Activated CD4-positive, alpha-beta memory T cell treated with anti-CD3 and anti-CD28 coated beads, Interleukin-2, amount 10 ng/mL, durations not matched to agents 7 days and 5 days (primary cell): ENCODE measurements at regions not wholly inside any gene's neighbourhood (a gene's known extent, or its start where the extent isn't known, plus 50 kb on each side); places are given as distances from the start of the nearest gene placed in this dataset.

Experiments used
- CTCF ChIA-PET: fragments of 350-600 bp; sonication (Branson Sonifier 250); formaldehyde crosslinking; loops from one replicate; lab custom pipeline; 2021; ENCODE audit warnings: antibody characterized with exemption, inconsistent platforms; lab: Charles Lee
- POLR2A ChIA-PET: fragments of 350-600 bp; sonication (Branson Sonifier 250); formaldehyde crosslinking; loops from one replicate; lab custom pipeline; 2021; ENCODE audit warnings: antibody characterized with exemption; lab: Charles Lee
- DNase-seq: peaks from one replicate; pipeline ENCODE4 v3.0.0-alpha.2; 2020
- H3K27ac Mint-ChIP-seq: one replicate; pipeline ENCODE4 v1.8.0; 2021; ENCODE audit warnings: mild to moderate bottlenecking, mixed read lengths
- H3K27me3 Mint-ChIP-seq: one replicate; pipeline ENCODE4 v1.8.0; 2021; ENCODE audit warnings: mixed read lengths
- H3K36me3 Mint-ChIP-seq: one replicate; pipeline ENCODE4 v1.8.0; 2021; ENCODE audit warnings: low read depth, mixed read lengths
- H3K4me1 Mint-ChIP-seq: one replicate; pipeline ENCODE4 v1.8.0; 2021; ENCODE audit warnings: mixed read lengths
- H3K4me3 Mint-ChIP-seq: one replicate; pipeline ENCODE4 v1.8.0; 2021; ENCODE audit warnings: mild to moderate bottlenecking, mixed read lengths
- H3K9me3 Mint-ChIP-seq: one replicate; pipeline ENCODE4 v1.8.0; 2021; ENCODE audit warnings: mixed read lengths

DNA sequence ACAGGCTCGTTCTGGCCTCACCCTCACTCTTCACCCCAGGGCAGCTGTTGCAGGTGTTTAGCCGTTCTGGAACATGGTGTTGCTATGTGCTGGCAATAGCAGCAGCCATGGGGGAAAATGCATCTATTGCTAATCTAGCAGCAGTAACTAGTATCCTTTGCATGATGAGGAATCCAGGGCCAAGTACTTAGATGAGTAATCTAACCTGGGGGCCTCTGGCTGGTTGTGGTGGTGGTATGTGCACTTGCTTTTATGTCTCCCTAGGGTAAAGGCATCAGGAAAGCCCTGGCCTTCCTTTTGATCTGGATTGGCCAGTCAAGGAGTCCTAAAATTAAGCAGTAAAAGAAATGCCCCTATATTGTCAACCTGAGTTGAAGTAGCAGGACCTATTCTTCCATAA lies 594.5 kb upstream of the MAP3K7 start:
- no peak overlapping the region for H3K4me3 Mint-ChIP-seq
- no peaks in the 10 kb centered on the region for H3K36me3 Mint-ChIP-seq
- H3K9me3 Mint-ChIP-seq, result no peaks in the 10 kb centered on the region
- H3K27me3 Mint-ChIP-seq, result no peaks in the 10 kb centered on the region
- ChIA-PET CTCF (no interaction called here), POLR2A (no interaction called here)
- no peak overlapping the region for H3K27ac Mint-ChIP-seq
- no peak for DNase-seq
- H3K4me1 Mint-ChIP-seq, result no peaks in the 10 kb centered on the region

- Mint-ChIP-seq H3K9me3 (no peaks in the 10 kb centered on the region), H3K4me1 (no peaks in the 10 kb centered on the region), H3K36me3 (no peaks in the 10 kb centered on the region), H3K27me3 (no peaks in the 10 kb centered on the region), H3K4me3 (no peak overlapping the region), H3K27ac (no peak overlapping the region)
- CTCF ChIA-PET, result no interaction called here
- DNase-seq, result no peak
- POLR2A ChIA-PET, result no interaction called here
Measured at GRCh38 chr6:91173651-91174050, 586.8 kb upstream of the MAP3K7 start.

DNA sequence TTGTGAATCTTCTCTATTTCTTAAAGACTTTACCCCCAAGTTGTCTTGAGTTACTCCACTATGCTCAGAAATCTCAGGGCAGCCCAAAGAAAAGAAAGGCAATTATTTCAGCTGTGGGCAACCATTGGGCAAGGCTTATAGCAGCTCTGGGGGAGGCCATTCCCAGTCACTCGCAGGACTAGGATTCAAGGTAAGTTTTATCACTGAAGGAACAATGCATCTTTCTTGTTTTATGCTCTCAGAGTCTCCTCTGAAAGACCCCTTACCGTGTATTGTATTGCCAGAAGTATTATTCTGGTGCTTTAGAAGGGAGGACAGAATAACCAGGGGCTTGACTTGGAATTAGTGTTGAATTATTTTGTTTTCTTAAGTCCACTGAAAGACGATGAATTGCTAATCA lies 586.3 kb upstream of the MAP3K7 start:
- Mint-ChIP-seq H3K9me3 (no peaks in the 10 kb centered on the region), H3K4me1 (no peaks in the 10 kb centered on the region), H3K27me3 (no peaks in the 10 kb centered on the region), H3K27ac (no peak overlapping the region), H3K36me3 (no peaks in the 10 kb centered on the region), H3K4me3 (no peak overlapping the region)
- ChIA-PET CTCF (no interaction called here), POLR2A (no interaction called here)
- DNase-seq, result no peak

DNA sequence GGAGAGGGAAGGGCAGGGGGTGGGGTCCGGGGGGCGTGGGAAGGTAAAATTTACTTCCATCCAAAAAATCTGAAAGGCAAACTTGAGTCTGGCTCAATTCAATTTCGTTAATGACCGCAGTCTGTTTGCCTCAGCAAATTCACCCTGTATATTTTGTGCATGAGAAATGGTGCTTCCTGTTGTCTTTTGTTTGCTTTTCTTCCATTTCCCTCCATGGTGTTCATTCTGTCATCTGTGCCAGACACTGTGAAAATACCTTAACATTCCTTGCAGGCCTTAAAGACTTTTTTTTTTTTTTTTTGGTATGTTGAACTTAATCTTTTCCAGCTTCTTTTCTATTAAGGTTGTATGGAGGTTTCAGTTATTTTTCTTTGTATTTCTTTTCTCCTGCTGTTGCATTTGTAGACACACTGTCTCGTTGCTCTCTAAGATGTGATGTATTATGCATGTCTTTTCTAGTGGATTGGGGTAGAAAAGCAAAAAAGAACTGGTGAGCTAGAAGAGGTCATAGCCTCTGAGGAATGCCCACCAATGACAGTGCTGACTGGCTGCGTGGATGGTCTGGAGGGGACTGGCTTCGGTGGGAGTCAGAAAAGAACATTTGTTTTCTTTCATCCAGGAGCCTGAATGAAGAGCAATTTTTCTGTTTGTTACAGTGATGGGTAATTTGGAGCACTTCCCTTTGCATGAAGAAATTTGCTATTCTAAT lies 585.0 kb upstream of the MAP3K7 start:
- Mint-ChIP-seq H3K4me1 (no peaks in the 10 kb centered on the region), H3K9me3 (no peaks in the 10 kb centered on the region), H3K27ac (no peak overlapping the region), H3K36me3 (no peaks in the 10 kb centered on the region), H3K27me3 (no peaks in the 10 kb centered on the region), H3K4me3 (no peak overlapping the region)
- CTCF ChIA-PET, result interaction anchor here (0.7 kb wide), 1 partner anchor 35 kb away, joined by 3 read pairs; no protein-coding TSS in a partner anchor
- POLR2A ChIA-PET, result no interaction called here
- DNase-seq, result no peak

GRCh38 chr6:91167846-91168245 lies 581.0 kb upstream of the MAP3K7 start:
- no peaks in the 10 kb centered on the region for H3K9me3 Mint-ChIP-seq
- POLR2A ChIA-PET, result no interaction called here
- no peaks in the 10 kb centered on the region for H3K4me1 Mint-ChIP-seq
- no peaks in the 10 kb centered on the region for H3K27me3 Mint-ChIP-seq
- no peak for DNase-seq
- CTCF ChIA-PET, result no interaction called here
- H3K4me3 Mint-ChIP-seq, result no peak overlapping the region
- H3K36me3 Mint-ChIP-seq, result no peaks in the 10 kb centered on the region
- H3K27ac Mint-ChIP-seq, result no peak overlapping the region

DNA sequence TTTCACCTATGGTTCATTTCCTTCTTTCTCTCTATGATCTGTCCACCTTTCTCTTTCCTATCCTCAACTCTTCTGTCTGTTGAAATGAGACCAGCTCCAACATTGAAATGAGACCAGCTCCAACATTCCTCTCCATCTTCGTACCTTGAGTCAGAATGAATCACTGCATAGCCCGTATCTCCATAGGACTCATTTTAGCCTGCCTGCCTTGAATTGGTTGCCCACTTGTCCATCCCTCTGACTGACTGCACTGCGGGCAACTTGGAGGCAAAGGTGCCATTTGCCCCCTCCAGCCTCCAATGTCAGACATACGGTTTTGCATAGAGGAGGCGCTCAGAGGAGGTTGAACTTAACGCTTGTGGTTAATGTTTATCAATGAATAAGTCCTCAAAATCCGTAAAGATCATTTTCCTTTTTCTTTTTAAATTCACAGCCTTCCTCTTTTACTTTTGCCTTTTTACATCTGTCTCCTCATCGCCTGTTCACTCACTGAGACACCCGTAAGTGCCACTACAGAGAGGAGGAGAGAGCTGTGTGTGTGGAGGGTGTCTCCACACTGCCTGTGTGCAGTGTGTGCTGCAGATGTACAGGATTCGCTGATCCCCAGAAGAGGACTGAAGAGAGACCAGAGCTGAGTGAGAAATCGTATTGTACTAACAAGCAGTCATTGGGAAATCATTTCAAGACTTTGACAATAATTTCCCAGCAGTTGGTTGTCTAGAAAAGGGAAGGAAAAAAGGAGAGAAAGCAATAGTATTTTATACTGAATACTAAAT lies 579.6 kb upstream of the MAP3K7 start:
- no peak overlapping the region for H3K4me3 Mint-ChIP-seq
- no peaks in the 10 kb centered on the region for H3K27me3 Mint-ChIP-seq
- no peaks in the 10 kb centered on the region for H3K9me3 Mint-ChIP-seq
- CTCF ChIA-PET, result no interaction called here
- H3K27ac Mint-ChIP-seq, result no peak overlapping the region
- no peak for DNase-seq
- POLR2A ChIA-PET, result no interaction called here
- H3K4me1 Mint-ChIP-seq, result no peaks in the 10 kb centered on the region
- no peaks in the 10 kb centered on the region for H3K36me3 Mint-ChIP-seq

- no peaks in the 10 kb centered on the region for H3K9me3 Mint-ChIP-seq
- no peaks in the 10 kb centered on the region for H3K27me3 Mint-ChIP-seq
- no peak for DNase-seq
- no peaks in the 10 kb centered on the region for H3K4me1 Mint-ChIP-seq
- no peaks in the 10 kb centered on the region for H3K36me3 Mint-ChIP-seq
- no peak overlapping the region for H3K27ac Mint-ChIP-seq
- ChIA-PET CTCF (no interaction called here), POLR2A (no interaction called here)
- no peak overlapping the region for H3K4me3 Mint-ChIP-seq
Measured at GRCh38 chr6:91164105-91164504, 577.2 kb upstream of the MAP3K7 start.

DNA sequence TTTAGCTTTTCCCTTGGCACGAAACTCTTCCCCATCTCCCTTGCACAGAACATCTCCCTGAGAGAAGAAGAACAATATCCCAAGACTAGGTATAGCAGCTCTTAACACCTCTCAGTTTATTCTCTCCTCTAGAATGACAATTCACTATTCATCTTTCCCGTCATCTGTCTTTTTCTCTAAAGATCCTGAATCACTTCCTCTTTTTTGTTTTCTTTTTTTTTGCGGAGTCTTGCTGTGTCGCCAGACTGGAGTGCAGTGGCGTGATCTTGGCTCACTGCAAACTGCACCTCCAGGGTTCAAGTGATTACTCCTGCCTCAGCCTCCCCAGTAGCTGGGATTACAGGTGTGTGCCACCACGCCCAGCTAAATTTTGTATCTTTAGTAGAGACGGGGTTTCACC lies 574.4 kb upstream of the MAP3K7 start:
- DNase-seq, result no peak
- Mint-ChIP-seq H3K27me3 (no peaks in the 10 kb centered on the region), H3K4me3 (no peak overlapping the region), H3K9me3 (no peaks in the 10 kb centered on the region), H3K4me1 (no peaks in the 10 kb centered on the region), H3K27ac (no peak overlapping the region), H3K36me3 (no peaks in the 10 kb centered on the region)
- ChIA-PET CTCF (no interaction called here), POLR2A (no interaction called here)

GRCh38 chr6:91155129-91155785 lies 568.4 kb upstream of the MAP3K7 start:
- POLR2A ChIA-PET, result no interaction called here
- no peak overlapping the region for H3K27ac Mint-ChIP-seq
- no peak overlapping the region for H3K4me3 Mint-ChIP-seq
- H3K36me3 Mint-ChIP-seq, result no peaks in the 10 kb centered on the region
- DNase-seq, result no peak
- H3K27me3 Mint-ChIP-seq, result no peaks in the 10 kb centered on the region
- H3K9me3 Mint-ChIP-seq, result no peaks in the 10 kb centered on the region
- CTCF ChIA-PET, result no interaction called here
- no peaks in the 10 kb centered on the region for H3K4me1 Mint-ChIP-seq

DNA sequence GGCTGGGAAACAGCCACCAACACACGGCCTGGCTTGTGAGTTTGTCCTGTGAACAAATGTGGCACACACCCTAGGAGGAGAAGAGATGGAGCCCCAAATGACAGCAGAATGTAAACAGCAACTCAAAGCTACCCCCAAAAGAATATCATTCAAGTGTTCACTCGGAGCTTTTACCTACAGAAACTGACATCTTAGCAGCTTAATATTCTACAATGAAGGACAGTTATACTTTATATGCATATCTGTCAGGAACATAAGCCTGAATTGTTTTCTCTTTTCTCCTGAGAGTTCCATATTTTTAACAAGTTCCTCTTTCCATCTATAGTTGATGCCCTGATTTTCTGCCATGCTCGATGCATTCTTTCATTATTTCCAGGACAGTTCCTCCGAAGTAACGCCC lies 566.0 kb upstream of the MAP3K7 start:
- Mint-ChIP-seq H3K27me3 (no peaks in the 10 kb centered on the region), H3K36me3 (no peaks in the 10 kb centered on the region), H3K27ac (no peak overlapping the region), H3K4me1 (no peaks in the 10 kb centered on the region), H3K9me3 (no peaks in the 10 kb centered on the region), H3K4me3 (no peak overlapping the region)
- no peak for DNase-seq
- CTCF ChIA-PET, result no interaction called here
- POLR2A ChIA-PET, result no interaction called here

DNA sequence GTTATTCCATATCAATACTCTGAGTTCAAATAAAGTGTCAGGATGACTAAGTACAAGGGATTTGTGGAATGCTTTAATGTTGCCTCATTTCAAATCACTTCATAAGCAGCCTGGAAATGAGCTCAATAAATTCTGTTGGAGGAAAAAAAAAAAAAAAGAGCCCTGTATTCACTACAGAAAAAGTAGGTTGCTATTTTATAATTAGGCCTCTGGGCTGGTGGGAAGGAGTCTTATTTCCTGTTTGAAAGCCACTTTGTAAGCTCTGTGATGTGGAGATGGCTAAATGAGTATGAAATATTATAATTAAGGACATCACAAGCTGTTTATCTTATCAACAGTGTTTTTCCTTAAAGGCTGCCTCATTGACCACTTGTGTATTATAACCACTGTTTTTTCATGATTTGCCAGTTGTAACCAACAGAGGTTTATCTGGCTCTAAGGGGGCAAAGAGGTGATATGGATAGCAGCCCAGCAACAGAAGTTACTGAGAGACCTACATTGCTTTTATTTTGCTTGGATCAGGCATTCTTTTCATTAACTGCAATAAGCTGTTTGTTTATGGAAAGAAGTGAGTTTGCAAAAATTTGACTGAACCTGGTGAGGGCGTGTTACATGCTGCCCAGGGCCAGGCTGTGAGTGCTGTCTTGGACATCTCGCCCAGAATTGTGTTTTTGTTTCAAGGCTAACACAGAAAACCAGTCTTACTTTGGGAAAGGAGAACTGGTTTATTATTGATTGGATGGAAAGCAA lies 563.3 kb upstream of the MAP3K7 start:
- DNase-seq, result no peak
- CTCF ChIA-PET, result no interaction called here

GRCh38 chr6:91149246-91149955 lies 562.5 kb upstream of the MAP3K7 start:
- no peak overlapping the region for H3K27ac Mint-ChIP-seq
- CTCF ChIA-PET, result no interaction called here
- POLR2A ChIA-PET, result no interaction called here
- DNase-seq, result no peak
- no peaks in the 10 kb centered on the region for H3K36me3 Mint-ChIP-seq
- H3K9me3 Mint-ChIP-seq, result no peaks in the 10 kb centered on the region
- no peak overlapping the region for H3K4me3 Mint-ChIP-seq
- H3K4me1 Mint-ChIP-seq, result no peaks in the 10 kb centered on the region
- no peaks in the 10 kb centered on the region for H3K27me3 Mint-ChIP-seq

More for the DNA sequence above, 563.3 kb upstream of the MAP3K7 start:
- H3K9me3 Mint-ChIP-seq, result no peaks in the 10 kb centered on the region
- H3K27me3 Mint-ChIP-seq, result no peaks in the 10 kb centered on the region
- no peaks in the 10 kb centered on the region for H3K4me1 Mint-ChIP-seq
- H3K27ac Mint-ChIP-seq, result no peak overlapping the region
- H3K4me3 Mint-ChIP-seq, result no peak overlapping the region
- POLR2A ChIA-PET, result no interaction called here
- no peaks in the 10 kb centered on the region for H3K36me3 Mint-ChIP-seq
